A549 (cell line): ENCODE measurements at regions not wholly inside any gene's neighbourhood (a gene's known extent, or its start where the extent isn't known, plus 50 kb on each side); places are given as distances from the start of the nearest gene placed in this dataset.
"Not testable (repeated sequence)": the region's sequence is repeated elsewhere in the genome, so short reads cannot be mapped to it uniquely, and the experiment has no call there.

ENCODE experiments used
- BHLHE40 ChIP-seq: IDR thresholded peaks from 2 replicates; pipeline ENCODE4 v1.6.1; 2012; ENCODE audit warnings: low read depth, low read length, inconsistent platforms
- EP300 ChIP-seq, 2 experiments: fragments of >200 bp; sonication (Bioruptor Twin); formaldehyde crosslinking; IDR thresholded peaks; 2 replicates in 1 of 2; 3 replicates in 1 of 2; pipeline ENCODE4 v1.6.1; 2016 to 2017
- FOSL2 ChIP-seq, 2 experiments: fragments of 450-650 bp in 1 of 2; fragments of >200 bp in 1 of 2; sonication (Bioruptor Twin) in 1 of 2; formaldehyde crosslinking; IDR thresholded peaks; 2 replicates each; pipeline versions ENCODE4 v1.5.0 to v1.6.1; 2016 to 2020; ENCODE audit warnings: mild to moderate bottlenecking in 1 of 2, moderate library complexity in 1 of 2
- JUNB ChIP-seq: fragments of >200 bp; sonication (Bioruptor Twin); formaldehyde crosslinking; IDR thresholded peaks from 2 replicates; pipeline ENCODE4 v1.6.1; 2016
- SREBF2 ChIP-seq: fragments of 450-650 bp; IDR thresholded peaks from 2 replicates; pipeline ENCODE4 v1.6.1; 2014; ENCODE audit warnings: mild to moderate bottlenecking, moderate library complexity
- TF ChIP-seq, protein P1 (sequence below): fragments of 450-650 bp; IDR thresholded peaks from 2 replicates; pipeline ENCODE4 v1.6.1; 2014; ENCODE audit warnings: antibody characterized with exemption
- TF ChIP-seq, protein P2 (sequence below): fragments of >200 bp; sonication (Bioruptor Twin); formaldehyde crosslinking; IDR thresholded peaks from 3 replicates; pipeline ENCODE4 v1.5.1; 2016

DNA sequence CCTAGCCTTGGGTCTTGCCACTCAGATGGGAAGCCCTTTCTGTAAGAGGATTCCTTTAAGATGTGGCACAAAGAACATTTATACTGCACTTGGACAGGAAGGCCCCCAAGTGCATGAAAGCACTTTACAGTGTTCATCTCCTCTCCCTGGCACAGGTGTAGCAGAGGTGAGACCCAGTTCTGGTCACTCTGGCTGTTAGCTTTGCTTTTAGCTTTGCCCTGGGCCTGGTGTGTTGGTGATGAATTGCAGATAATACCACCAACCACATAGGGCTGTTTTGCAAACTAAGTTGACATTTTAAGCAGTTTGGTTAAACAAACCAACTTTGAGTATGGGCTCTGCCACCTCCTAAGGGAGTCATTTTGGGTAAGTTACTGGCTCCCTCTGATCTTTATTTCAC lies 296.3 kb downstream of the BCL2L11 start:
- TF ChIP-seq EP300 (IDR thresholded peaks at IDR 0.05); SREBF2; JUNB; BHLHE40; FOSL2 (IDR thresholded peaks at IDR 0.05); FOSL2 (CRISPR knock-in tag; IDR thresholded peaks at IDR 0.05): not testable (repeated sequence)
- TF ChIP-seq, protein P1, sequence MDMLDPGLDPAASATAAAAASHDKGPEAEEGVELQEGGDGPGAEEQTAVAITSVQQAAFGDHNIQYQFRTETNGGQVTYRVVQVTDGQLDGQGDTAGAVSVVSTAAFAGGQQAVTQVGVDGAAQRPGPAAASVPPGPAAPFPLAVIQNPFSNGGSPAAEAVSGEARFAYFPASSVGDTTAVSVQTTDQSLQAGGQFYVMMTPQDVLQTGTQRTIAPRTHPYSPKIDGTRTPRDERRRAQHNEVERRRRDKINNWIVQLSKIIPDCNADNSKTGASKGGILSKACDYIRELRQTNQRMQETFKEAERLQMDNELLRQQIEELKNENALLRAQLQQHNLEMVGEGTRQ, result not testable (repeated sequence)
- TF ChIP-seq, protein P2, sequence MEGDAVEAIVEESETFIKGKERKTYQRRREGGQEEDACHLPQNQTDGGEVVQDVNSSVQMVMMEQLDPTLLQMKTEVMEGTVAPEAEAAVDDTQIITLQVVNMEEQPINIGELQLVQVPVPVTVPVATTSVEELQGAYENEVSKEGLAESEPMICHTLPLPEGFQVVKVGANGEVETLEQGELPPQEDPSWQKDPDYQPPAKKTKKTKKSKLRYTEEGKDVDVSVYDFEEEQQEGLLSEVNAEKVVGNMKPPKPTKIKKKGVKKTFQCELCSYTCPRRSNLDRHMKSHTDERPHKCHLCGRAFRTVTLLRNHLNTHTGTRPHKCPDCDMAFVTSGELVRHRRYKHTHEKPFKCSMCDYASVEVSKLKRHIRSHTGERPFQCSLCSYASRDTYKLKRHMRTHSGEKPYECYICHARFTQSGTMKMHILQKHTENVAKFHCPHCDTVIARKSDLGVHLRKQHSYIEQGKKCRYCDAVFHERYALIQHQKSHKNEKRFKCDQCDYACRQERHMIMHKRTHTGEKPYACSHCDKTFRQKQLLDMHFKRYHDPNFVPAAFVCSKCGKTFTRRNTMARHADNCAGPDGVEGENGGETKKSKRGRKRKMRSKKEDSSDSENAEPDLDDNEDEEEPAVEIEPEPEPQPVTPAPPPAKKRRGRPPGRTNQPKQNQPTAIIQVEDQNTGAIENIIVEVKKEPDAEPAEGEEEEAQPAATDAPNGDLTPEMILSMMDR, result not testable (repeated sequence)
